ENCODE measurements at regions not wholly inside any gene's neighbourhood (a gene's known extent, or its start where the extent isn't known, plus 50 kb on each side); places are given as distances from the start of the nearest gene placed in this dataset.
A peak's percentile ranks its signal among the peaks of the same experiment; 100 is the strongest.

DNA sequence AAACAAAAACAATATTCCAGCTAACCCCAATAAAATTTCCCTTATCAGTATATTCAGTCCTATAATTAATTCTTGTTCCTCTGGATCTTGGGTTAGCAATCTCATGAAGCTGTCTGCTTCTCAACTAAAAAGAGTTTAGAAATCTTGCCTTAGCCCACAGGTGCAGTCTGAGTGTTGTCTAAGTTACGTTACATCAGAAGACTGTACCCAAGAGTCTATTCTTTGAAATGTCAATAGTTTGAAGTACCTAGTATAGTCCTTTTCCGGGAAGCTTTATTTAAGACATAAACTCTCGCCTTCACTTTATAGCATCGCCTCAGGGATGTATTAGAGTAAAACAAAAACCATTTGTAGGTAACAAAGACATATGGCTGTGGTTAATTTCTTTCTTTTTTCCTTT lies 465.1 kb downstream of the FUT8 start:
- DNase-seq (ENCODE audit: low read depth) = no peak

DNA sequence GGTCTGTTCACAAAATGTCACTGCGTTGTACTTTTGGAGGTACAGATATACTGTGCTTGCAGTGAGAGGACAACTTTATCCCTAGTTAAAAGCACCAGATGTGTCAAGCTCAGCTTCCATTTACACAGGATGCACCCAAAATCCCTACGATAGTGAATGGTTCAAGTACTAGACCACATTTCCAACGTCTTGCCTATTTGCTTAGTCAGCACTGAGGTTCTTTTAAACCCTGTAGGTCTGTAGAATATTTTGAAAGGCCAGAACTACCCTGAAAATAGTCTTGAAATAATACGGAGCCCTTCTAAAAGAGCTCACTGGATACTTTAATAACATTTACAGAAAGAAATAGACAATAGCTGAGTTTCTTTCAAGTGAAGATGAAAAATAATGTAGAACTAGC lies 466.1 kb downstream of the FUT8 start:
- no peak for DNase-seq (ENCODE audit: low read depth)

DNA sequence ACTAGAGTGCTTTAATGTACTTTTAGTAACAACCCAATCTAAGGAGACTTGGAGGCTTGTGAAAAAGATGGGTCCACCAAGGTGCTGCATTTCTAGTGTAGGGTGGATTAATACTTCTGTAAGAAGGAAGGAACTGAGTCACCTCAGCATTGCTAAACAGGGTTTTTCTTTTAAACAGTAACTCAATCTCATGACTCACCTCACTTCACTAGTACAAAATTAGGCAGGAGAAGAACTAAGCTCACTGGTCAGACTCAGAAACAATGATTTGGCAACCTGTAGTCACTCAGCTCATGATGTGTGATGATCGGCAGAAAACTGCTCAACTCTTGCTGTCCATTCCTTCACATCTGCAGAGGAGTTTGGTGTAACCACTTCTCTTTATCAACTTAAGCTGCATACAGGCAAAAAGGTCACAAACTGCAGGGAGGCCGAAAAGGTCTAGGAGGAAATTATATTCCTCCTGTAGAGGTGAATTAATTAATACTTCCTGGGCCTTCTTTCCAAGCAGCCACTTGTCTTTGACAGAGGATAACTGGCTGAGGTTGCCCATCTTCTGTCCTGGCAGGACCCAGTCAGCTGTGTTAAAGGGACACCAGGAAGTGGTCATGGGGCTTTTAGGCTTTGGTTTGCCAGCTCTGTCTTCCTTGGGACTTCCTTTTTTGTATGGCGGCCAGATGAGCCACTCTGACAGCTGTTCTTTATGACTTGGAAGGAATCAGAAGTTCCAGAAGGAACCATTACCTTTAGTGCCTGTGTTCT lies 466.9 kb downstream of the FUT8 start:
- no peak for DNase-seq (ENCODE audit: low read depth)

DNA sequence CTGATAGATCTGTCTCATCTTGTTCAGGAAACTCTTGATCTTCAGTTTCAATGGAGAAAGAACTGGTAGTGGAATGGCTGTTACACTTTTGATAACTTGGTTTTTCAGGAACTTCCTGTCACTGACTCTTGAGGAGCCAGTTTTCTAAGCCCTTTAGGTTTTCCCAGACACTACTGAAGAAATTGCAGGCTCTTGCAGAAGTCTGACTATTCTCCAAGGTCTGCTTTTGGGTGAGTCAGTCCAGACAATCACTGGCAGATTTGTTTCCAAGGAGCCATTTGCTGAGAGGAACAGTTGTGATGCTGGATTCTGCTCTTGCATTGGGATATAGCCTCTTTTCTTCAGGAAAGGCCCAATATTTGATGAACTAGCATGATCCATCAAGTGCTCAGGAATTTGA lies 468.0 kb downstream of the FUT8 start:
- DNase-seq (ENCODE audit: low read depth) = no peak

DNA sequence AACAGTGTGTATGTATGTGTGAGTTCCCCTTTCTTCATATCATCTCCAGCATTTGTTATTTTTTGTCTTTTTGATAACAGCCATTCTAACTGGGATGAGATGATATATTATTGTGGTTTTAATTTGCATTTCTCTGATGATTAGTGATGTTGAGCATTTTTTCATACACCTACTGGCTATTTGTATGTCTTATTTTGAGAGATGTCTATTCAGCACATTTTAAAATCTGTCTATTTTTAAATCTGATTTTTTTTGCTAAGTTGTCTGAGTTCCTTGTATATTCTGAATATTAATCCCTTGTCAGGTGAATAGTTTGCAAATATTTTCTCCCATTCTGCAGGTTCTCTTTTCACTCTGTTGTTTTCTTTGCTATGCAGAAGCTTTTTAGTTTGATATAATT lies 469.1 kb downstream of the FUT8 start:
- no peak for DNase-seq (ENCODE audit: low read depth)

DNA sequence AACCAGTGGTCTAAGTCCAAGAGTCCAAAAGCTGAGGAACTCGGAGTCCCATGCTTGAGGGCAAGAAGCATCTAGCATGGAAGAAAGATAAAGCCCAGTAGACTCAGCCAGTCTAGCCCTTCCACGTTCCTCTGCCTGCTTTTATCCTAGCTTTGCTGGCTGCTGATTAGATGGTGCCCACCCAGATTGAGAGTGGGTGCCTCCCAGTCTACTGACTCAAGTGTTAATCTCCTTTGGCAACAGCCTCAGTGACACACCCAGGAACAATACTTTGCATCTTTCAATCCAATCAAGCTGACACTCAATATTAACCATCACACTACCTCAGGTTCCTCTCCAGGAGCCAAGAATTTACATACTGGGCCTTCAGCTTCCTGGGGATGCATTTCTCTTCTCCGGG lies 476.1 kb downstream of the FUT8 start:
- no peak for DNase-seq (ENCODE audit: low read depth)

DNA sequence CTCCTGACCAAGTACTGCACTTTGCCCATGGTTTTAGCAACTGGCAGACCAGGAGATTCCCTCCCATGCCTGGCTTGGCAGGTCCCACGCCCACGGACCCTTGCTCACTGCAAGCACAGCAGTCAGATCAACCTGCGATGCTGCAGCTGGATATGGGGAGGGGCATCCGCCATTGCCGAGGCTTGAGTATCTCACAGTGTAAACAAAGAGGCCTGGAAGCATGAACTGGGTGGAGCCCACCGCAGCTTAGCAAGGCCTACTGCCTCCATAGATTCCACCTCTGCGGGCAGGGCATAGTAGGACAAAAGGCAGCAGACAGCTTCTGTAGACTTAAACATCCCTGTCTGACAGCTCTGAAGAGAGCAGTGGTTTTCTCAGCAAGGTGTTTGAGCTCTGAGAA lies 479.8 kb downstream of the FUT8 start:
- DNase-seq (ENCODE audit: low read depth) = no peak

DNA sequence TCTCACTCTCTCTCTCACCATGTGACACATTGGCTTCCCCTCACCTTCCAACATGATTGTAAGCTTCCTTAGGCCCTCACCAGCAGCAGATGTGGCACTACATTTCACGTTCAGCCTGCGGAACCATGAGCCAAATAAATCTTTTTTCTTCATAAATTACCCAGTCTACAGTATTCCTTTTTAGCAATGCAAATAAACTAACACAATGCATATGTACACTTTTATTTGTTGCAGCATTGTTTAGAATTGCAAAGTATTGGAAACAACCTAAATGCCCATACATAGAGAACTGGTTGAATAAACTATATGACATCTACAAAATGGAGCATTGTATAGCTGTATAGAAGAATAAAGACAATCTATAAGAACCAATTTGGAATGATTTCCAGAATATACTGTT lies 487.6 kb downstream of the FUT8 start:
- no peak for DNase-seq (ENCODE audit: low read depth)

DNA sequence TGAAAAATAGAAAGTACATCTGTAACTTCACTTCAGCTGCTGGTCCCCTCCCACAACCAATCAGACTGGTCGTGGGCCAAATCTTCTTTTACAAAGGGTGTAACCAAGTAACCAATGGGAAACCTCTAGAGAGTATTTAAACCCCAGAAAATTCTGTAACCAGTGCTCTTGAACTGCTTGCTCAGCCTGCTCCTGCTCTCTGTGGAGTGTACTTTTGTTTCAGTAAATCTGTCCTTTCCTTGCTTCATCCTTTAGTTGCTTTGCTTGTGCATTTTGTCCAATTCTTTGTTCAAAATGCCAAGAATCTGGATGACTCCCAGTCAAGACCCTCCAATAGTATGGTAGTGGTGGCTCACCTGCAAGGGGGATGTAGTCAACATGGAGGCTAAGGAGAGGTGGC lies 489.1 kb downstream of the FUT8 start:
- DNase-seq (ENCODE audit: low read depth) = no peak

DNA sequence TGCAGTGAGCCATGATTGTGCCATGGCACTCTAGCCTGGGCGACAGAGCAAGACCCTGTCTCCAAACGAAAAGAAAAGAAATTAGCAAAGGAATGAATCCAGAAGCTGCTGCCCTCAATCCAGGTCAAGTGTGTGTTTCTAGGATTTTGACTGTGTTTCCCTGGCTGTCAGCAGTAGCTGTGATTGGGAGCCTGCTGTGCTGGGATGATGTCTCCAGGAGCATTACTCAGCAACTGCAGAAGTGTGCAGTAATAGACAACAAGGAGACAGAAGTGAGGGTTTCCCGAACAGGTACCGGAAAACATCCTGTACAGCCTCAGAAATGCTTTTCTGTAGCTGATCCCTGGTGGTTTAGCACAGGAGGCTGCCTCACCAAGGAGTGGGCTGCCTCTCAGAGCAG lies 492.5 kb downstream of the FUT8 start:
- DNase-seq (ENCODE audit: low read depth) = no peak

DNA sequence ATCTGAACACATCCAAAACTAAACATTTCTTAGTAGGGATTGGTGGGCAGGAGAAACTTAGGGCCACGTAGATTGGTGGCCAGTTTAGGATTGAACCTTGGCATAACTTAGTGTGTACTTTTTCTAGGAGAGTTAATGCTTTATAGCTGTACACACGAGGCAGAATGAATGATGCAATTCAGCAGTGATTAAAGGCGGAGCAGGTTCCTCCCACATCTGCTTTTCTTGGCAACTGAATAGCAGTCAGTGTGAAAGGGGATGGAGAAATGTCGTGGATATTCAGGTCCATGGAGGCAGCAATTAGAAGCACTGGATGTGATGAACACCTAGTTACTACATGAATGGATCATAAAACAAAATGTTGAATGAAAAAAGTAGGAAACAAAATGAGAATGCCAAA lies 493.8 kb downstream of the FUT8 start:
- DNase-seq (ENCODE audit: low read depth) = no peak

DNA sequence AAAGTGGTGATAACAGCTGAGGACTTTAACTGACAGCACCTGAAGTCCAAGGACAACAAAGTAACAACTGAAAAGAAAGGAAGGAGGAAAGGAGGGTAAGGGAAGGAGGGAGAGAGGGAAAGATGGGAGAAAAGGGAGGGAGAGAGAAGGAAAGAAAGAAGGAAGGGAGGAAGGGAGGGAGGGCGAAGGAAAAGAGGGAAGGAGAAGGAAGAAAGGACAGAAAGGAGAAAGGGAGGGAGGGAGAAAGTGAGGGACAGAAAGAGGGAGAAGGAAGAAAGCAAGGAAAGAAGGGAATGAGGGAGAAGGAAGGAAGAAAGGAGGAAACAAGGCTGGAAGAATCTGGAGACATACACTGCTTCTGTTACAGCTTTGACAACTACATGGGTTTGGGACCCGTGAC lies 494.4 kb downstream of the FUT8 start:
- DNase-seq (ENCODE audit: low read depth) = no peak

DNA sequence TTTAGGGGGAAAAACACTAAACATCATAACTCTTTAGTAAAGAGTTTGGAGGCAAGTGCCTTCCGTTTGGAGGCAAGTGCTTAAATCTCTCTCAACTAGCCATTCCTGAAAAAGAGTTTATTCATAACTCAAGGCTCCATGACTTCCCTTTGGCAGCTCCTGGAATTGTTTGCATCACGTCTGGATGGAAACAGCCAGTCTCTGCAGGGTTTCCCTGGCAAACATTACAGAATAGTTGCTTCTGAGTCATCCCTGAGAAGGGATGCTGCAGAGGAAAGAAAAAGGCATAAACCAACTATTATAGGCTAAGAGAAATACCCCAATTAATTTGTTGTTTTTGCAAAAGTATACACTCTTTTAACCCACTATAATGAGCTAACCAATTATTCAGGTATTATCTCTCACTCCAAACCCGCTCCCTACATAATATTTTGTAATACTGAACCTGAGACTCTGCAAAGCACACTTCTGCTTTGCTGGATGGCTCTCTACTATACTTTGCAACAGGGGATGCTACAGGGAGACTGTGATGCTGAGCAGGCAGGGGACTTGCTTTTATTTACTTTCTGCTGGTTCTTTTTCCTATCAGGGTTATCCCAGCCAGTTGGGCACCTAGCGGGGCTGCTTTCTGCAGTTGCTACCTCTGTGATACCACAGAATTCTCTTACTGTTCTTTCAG lies 497.7 kb downstream of the FUT8 start:
- DNase-seq (ENCODE audit: low read depth) = no peak

DNA sequence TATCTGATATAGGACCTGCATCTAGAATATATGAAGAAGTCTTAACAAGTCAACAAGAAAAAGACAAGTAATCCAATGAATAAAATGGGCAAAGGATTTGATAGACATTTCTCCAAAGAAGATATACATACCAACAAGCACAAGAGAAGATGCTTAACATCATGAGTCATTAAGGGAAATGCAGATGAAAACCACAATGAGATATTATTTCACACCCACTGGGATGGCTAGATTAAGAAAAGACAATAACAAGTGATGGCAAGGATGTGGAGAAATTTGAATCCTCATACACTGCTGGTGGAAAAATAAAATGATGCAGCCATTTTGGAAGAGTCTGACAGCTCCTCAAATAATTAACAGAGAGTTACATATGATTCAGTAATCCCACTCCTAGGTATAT lies 502.6 kb downstream of the FUT8 start:
- no peak for DNase-seq (ENCODE audit: low read depth)

DNA sequence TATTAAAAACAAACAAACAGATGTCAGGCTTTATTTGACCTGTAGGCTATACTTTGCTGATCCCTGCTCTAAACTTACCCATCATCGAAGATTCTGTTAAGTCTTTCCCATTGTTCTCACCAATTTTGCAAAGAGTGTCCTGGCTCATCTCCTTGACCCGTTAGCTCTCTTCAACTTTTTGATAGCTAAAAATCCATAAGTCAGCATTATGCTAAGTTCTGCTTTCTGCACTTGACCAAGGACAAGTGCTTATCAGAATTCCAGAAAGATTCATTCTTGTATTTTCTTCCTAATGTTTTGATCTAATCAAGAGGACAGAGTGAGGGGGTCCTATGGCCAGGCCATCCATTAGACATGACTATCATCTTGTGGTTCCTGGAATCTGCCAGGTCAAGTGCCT lies 503.5 kb downstream of the FUT8 start:
- no peak for DNase-seq (ENCODE audit: low read depth)

DNA sequence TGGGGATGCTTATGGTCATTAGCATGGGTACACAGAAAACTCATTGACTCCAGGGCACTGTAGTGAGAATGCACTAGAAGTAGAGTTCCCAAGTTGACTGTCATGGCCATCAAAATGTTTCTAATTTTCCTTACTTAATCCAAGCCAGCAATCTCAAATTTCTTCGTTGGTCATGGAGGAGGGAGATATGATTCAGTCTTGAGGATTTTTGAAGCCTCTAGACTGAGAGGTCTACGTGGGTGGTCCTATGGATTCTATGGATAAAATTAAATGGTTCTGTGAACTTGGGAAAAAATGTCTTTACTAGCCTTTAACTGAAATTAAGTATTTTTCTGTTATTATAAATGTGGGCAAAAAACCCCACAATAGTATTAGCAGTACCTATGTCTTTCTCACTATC lies 508.5 kb downstream of the FUT8 start:
- DNase-seq (ENCODE audit: low read depth) = no peak

DNA sequence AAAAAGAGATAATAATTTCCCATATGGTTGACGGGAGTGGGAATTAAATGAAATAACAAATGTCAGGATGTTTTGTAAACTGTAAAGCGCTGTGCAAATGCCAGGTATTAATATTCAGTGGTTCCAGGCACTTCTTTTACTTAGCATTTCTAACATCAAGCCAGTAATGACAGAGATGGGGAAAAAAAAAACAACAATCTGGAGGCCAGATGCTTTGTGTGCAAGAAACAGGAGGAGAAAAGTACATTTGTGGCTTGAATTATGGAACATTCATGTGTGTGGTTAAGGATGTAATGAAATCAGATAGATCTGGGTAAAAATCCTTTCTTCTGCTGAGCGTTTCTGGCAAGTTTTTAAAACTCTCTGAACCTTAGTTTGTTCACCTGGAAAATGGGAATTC lies 509.6 kb downstream of the FUT8 start:
- no peak for DNase-seq (ENCODE audit: low read depth)

DNA sequence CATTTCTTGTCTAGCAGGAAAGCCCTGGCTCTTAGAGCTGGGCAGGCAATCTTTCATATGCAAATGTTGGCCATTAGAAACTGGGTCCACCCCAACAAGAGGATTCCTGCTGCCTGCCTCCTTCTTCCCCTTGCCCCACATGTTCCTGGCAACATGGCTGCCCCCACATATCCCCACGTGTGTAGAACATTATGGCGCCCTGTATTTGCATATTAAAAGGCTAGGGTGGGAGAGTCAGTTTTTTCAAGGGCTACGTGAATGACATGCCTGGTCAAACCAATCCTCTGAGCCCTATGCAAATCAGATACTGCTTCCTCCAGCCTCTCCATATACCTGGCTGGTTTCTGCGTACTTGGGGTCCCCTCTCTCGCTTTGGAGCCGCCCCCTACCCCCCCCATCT lies 514.0 kb downstream of the FUT8 start:
- DNase-seq (ENCODE audit: low read depth) = no peak

DNA sequence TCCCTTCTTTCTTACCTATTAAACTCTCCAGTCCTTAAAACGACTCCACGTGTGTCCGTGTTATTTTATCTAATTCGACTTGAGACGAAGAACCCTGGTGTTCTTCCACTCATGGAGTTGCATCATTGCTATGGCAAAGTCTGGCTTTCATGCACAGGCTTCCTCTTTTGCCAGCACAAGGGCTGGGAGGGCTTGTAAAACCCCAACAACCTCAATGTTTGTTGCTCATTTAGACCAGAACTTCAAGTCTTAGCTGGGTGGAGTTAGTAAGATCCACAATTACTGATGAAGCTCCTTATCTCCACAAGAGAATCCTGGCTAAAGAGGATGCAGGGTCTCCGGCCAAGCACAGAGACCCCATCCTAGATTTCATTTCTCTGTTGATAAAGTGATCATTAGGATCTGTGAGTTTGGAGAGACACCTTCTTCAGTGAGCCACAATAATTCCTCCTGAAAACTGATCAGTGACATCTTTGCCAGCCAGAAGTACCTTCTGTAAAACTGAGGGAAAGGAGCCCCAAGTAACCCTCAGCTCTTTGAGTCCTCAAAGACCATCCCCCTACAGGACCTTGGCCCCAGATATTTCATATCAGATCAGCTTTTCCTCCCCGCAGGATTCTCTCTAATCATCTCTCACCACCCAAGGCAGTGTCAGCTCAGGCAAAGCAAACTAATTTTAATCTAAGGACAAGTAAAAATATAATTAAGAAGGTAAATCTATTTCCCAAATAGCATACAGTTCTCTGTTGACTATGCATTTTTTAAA lies 514.6 kb downstream of the FUT8 start:
- no peak for DNase-seq (ENCODE audit: low read depth)

DNA sequence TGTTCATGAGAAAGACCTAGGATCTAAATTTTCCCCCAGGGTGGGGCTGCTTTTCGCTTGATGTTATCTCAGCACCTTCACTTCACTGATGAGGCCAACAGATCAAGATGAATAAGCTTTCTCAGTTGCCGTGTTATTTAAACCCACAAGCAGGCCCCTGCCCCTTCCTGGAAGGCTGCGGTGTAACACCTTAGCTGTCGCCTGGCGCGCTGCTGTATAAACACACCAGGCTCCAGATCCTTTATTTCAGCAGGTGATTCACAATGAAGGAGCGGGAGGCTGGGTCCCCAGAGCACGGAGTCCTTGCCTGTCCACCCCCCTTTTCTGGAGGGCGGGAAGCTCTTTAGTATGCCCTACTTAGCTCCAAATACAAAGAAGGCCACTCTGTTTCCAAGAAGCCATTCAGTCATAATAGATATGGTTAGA lies 515.4 kb downstream of the FUT8 start:
- DNase-seq (ENCODE audit: low read depth) = peak; percentile 72

DNA sequence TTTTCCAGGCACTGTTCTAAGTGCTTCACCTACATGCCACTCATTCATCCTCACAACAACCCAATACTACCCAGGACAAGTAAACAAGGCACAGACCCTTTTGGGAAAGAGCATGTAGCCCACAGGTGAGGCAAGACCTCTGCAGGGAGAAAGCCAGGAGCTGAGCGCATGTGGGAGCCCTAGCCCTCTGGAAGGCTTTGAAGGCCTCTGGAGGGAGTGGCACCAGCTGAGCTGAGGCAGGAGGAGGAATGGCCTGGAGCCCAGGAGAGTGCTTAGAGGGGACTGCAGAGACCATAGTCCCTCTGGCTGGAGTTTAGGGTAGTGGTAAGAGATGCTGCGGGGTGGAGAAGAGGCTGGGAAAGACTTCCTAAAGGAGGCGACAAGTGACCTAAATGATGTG lies 516.5 kb downstream of the FUT8 start:
- DNase-seq (ENCODE audit: low read depth) = no peak

DNA sequence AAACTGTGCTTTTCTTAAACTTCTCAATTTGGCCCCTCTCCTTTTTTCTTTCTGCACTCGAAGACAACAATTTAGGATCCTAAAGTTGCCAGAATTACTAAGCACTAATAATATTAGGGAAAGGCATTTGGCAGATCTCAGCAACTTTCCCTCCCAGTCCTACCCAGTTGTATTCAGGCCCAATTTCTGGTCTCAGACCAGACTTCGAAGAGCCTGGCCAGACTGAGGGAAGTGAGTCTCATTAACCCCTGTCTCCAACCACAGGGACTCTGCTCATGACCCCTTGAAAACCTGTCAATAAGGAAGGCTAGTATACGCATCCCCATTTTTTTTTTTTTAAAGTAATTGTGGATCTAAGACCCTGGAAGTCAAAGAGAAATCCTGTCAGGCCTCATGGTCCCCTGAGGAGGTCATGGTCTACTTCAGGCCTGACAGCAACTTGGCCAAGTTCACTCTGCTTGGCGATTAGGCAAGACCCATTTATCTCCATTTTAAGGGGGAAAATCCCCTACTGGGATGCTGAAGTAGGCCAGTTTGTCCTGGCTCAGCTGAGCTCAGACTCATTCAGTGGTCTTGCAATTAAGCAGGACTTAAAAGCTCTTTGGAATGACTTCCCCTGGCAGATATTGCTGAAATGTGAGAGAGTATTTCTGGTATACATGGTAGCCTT lies 521.0 kb downstream of the FUT8 start:
- DNase-seq (ENCODE audit: low read depth) = no peak

DNA sequence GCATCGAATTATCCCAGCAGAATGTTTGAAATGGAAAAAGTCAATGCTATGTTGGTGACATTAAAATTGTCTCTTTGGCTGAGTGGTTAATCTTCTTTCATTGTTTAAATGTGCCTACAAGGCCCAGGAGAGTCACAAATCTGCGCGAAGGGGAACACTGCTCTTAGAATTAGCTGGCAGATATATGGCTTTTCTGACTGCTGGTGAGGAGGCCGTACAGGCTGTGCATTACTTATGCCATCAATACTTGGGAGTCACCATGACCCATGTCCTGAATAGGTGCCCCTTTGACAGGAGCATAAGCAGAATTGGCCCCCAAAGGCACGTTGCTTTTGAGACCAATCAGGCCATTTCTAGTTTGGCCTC lies 521.5 kb downstream of the FUT8 start:
- no peak for DNase-seq (ENCODE audit: low read depth)
